Spleen (tissue), 7 donors: ENCODE measurements at regions not wholly inside any gene's neighbourhood (a gene's known extent, or its start where the extent isn't known, plus 50 kb on each side); places are given as distances from the start of the nearest gene placed in this dataset.

Experiments used
- CTCF ChIP-seq, 11 experiments: fragments of 200-600 bp in 7 of 11; fragments of 450-650 bp in 4 of 11; sonication (generic) in 4 of 11; IDR thresholded peaks in 8 of 11; conservative IDR thresholded peaks in 3 of 11; 1 replicate in 7 of 11; 2 replicates in 4 of 11; pipeline versions ENCODE4 v1.4.0 to v1.8.0; 2016 to 2021; ENCODE audit warnings: antibody characterized with exemption in 11 of 11, inconsistent platforms in 4 of 11, mild to moderate bottlenecking in 1 of 11
- POLR2A ChIP-seq, 3 donors: fragments of 450-650 bp; IDR thresholded peaks; one replicate each; pipeline ENCODE4 v1.5.1; 2017; ENCODE audit warnings: antibody characterized with exemption in 3 of 3, mild to moderate bottlenecking in 1 of 3
- POLR2AphosphoS5 ChIP-seq, 3 donors: sonication (generic); formaldehyde crosslinking; IDR thresholded peaks; one replicate each; pipeline ENCODE4 v1.5.1; 2017; ENCODE audit warnings: antibody characterized with exemption in 3 of 3
- donor health status: DM: no; HTN: no; CAD: no; lungs with moderate emphysema.
- donor health status: DM: no; HTN: no; CAD: no.
- donor health status: DM: no; HTN: no; CAD: no.

DNA sequence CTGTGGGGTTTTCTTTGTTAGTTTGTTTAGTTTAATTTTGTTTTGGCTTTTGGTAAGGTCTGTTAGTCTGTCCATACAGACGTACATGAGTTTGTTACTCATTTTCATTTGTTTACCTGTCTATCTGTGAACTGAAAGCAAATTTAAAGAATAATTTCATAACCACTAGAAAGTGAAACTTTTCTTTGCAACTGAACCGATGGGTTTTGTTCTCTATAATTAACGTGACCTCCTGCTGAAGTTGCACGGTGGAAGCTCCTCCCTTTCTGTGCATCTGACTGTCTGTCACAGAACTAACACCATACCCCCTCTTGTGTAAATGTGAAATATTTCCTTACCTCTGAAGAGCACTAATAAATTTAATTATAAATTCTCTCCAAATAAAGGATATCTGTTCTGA is 595.5 kb downstream of the GALC start:
- TF ChIP-seq POLR2A (IDR thresholded peaks at IDR 0.05) (no peak), POLR2AphosphoS5 (IDR thresholded peaks at IDR 0.05) (no peak), CTCF (IDR thresholded peaks at IDR 0.05 in 8 of 11, conservative IDR thresholded peaks at IDR 0.05 in 3 of 11) (no peak)
